Stimulated activated naive CD8-positive, alpha-beta T cell treated with anti-CD3 and anti-CD28 coated beads, Interleukin-15, Interleukin-2, amounts not matched to agents 100 ng/mL and 50 ng/mL, for 24 hours (primary cell): ENCODE measurements at regions not wholly inside any gene's neighbourhood (a gene's known extent, or its start where the extent isn't known, plus 50 kb on each side); places are given as distances from the start of the nearest gene placed in this dataset.

Source experiments
- H3K27ac Mint-ChIP-seq: one replicate; pipeline ENCODE4 v1.8.0; 2021; ENCODE audit warnings: mild to moderate bottlenecking, mixed read lengths
- H3K27me3 Mint-ChIP-seq: one replicate; pipeline ENCODE4 v1.8.0; 2021; ENCODE audit warnings: mixed read lengths
- H3K36me3 Mint-ChIP-seq: one replicate; pipeline ENCODE4 v1.8.0; 2021; ENCODE audit warnings: low read depth, mixed read lengths
- H3K4me1 Mint-ChIP-seq: one replicate; pipeline ENCODE4 v1.8.0; 2021; ENCODE audit warnings: low read depth, mixed read lengths
- H3K4me3 Mint-ChIP-seq: one replicate; pipeline ENCODE4 v1.8.0; 2021; ENCODE audit warnings: mild to moderate bottlenecking, mixed read lengths
- H3K9me3 Mint-ChIP-seq: one replicate; pipeline ENCODE4 v1.8.0; 2021; ENCODE audit warnings: mixed read lengths

DNA sequence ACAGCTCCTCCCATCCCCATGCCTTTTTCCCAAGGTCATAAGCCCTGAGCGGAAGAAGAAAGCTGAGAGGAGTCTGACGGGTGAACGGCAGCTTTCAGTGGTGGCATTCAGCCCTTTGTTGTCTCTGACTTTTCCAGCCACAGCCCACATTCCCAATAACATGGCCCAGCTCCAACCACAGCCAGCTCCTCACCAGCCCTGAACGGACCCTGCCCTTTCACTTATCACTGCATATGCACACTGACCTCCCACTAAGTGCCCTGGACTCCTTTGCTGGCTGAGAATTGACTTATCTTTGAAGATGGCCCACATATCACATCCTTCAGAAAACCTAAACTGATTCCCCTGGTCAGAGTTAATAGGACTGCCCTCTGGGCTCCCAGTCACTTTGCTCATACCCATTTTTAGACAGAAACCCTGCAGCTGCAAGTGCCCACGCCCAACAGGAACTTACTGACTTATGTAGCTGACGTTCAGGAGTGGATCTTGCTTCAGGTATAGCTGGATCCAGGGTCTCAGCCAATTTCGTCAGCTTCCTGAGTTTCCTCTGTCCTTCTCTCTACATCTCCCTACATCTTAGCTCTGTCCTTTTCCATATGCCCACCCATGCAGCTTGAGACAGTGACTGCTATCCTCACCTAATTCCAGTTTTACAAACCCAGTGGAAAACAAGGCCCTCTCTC, 348.5 kb upstream of the PROK2 start:
- Mint-ChIP-seq H3K4me3 (no peak overlapping the region), H3K4me1 (peaks cover 49% of the 10 kb centered on the region), H3K36me3 (no peaks in the 10 kb centered on the region), H3K27ac (no peak overlapping the region), H3K9me3 (no peaks in the 10 kb centered on the region), H3K27me3 (peaks cover 10% of the 10 kb centered on the region)

DNA sequence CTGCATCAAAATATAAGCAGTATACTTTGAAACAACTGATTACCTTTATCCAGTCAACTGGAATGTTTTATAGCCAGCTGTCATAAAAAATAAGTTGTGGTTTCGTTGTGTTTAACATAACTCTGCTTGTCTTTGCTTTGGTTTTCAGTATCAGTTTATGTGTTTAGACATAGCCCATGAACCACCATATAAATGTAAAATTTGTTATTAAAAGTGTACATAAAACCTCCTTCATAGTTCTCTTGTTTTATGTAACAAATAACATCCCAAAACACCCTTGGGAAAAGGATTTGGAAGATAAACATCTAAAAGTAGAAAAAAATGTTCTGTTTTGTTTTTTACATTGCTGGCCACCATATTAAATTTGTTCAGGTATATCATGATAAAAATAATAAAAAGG, 347.0 kb upstream of the PROK2 start:
- Mint-ChIP-seq H3K27ac (no peak overlapping the region), H3K9me3 (no peaks in the 10 kb centered on the region), H3K27me3 (peaks cover 7% of the 10 kb centered on the region), H3K4me1 (peaks cover 37% of the 10 kb centered on the region), H3K4me3 (no peak overlapping the region), H3K36me3 (no peaks in the 10 kb centered on the region)

DNA sequence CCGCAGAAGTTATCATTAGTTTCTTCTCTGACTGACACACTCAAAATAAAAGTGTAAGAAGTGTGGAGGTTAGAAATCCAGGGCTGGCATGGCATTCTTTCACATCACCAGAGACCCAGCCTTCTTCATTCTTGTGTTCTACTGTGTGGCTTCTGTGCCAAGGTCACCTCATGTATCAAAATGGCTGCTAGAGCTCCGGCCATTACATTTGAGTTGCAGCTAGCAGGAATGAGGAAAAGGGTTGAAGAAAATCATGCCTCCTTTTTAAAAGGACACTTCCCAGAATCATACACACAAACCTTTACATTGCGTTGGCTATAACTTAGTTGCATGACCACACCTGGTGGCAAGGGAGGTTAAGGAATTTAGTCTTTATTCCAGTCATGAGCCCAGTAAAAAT, 345.6 kb upstream of the PROK2 start:
- Mint-ChIP-seq H3K4me1 (peaks cover 23% of the 10 kb centered on the region), H3K27ac (no peak overlapping the region), H3K4me3 (no peak overlapping the region), H3K27me3 (peaks cover 6% of the 10 kb centered on the region), H3K9me3 (no peaks in the 10 kb centered on the region), H3K36me3 (no peaks in the 10 kb centered on the region)

- H3K4me3 Mint-ChIP-seq, result no peak overlapping the region
- peaks cover 7% of the 10 kb centered on the region for H3K27me3 Mint-ChIP-seq
- peaks cover 14% of the 10 kb centered on the region for H3K4me1 Mint-ChIP-seq
- no peaks in the 10 kb centered on the region for H3K36me3 Mint-ChIP-seq
- H3K9me3 Mint-ChIP-seq, result no peaks in the 10 kb centered on the region
- H3K27ac Mint-ChIP-seq, result no peak overlapping the region
These were observed 344.6 kb upstream of the PROK2 start for GRCh38 chr3:72129501-72130094.

GRCh38 chr3:72128921-72129320, 344.0 kb upstream of the PROK2 start:
- Mint-ChIP-seq H3K4me1 (peaks cover 7% of the 10 kb centered on the region), H3K9me3 (no peaks in the 10 kb centered on the region), H3K36me3 (no peaks in the 10 kb centered on the region), H3K27me3 (peaks cover 7% of the 10 kb centered on the region), H3K27ac (no peak overlapping the region), H3K4me3 (no peak overlapping the region)

- Mint-ChIP-seq H3K4me1 (peaks cover 3% of the 10 kb centered on the region), H3K36me3 (no peaks in the 10 kb centered on the region), H3K27me3 (peaks cover 7% of the 10 kb centered on the region), H3K9me3 (no peaks in the 10 kb centered on the region), H3K4me3 (no peak overlapping the region), H3K27ac (no peak overlapping the region)
These were observed 342.9 kb upstream of the PROK2 start for GRCh38 chr3:72127844-72128243.

DNA sequence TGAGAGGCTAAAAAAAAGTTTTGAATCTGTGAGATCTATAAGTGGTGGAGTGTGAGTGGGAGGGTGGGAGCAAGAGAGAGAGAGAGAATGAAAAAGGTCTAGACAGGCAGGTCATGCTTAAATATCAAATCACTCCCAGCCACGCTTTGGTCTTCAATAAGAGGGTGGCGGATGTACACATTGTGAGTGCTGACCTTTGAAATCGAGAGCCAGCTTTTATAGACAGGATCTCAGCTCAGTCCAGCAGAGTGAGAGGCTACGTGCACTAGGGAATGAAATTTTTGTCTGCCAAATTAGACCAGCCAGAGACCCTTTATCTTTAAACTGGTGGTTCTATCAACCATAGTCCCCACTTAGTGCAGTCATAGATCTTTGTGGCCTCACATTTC, 342.3 kb upstream of the PROK2 start:
- Mint-ChIP-seq H3K27ac (no peak overlapping the region), H3K4me1 (peaks cover 3% of the 10 kb centered on the region), H3K36me3 (no peaks in the 10 kb centered on the region), H3K4me3 (no peak overlapping the region), H3K9me3 (no peaks in the 10 kb centered on the region), H3K27me3 (peaks cover 7% of the 10 kb centered on the region)

- peaks cover 7% of the 10 kb centered on the region for H3K27me3 Mint-ChIP-seq
- peaks cover 3% of the 10 kb centered on the region for H3K4me1 Mint-ChIP-seq
- no peak overlapping the region for H3K27ac Mint-ChIP-seq
- no peak overlapping the region for H3K4me3 Mint-ChIP-seq
- H3K36me3 Mint-ChIP-seq, result no peaks in the 10 kb centered on the region
- H3K9me3 Mint-ChIP-seq, result no peaks in the 10 kb centered on the region
These were observed 341.7 kb upstream of the PROK2 start for GRCh38 chr3:72126441-72127223.

DNA sequence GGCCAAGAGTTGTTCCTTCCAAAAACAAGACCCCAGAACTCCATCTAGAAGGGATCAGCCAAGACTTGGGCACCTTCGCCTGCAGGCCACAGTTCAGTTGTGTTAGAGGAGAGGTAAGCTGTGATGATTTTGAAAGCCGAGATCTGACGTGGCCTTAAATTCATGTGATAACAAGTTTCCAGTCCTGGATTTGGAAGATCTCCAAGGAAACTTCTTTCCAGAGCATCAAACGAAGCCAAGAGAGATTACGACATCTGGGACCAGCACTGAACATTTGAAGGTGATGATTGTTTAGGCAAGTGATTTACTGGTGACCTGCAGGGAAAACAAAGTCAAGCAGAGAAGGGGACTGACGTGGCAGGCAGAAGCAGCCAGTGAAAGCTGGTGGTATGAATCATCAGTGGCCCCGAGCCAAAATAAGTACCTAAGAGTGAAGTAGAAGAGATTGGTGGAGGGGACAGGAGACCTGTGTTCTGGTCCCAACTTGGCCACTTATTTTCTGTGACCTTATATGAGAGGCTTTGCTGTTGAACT, 339.0 kb upstream of the PROK2 start:
- no peak overlapping the region for H3K27ac Mint-ChIP-seq
- peaks cover 3% of the 10 kb centered on the region for H3K4me1 Mint-ChIP-seq
- H3K36me3 Mint-ChIP-seq, result no peaks in the 10 kb centered on the region
- no peaks in the 10 kb centered on the region for H3K9me3 Mint-ChIP-seq
- H3K4me3 Mint-ChIP-seq, result no peak overlapping the region
- H3K27me3 Mint-ChIP-seq, result peaks cover 7% of the 10 kb centered on the region

- Mint-ChIP-seq H3K4me3 (no peak overlapping the region), H3K9me3 (no peaks in the 10 kb centered on the region), H3K4me1 (no peaks in the 10 kb centered on the region), H3K36me3 (no peaks in the 10 kb centered on the region), H3K27me3 (peaks cover 4% of the 10 kb centered on the region), H3K27ac (no peak overlapping the region)
These were observed 336.1 kb upstream of the PROK2 start for GRCh38 chr3:72120806-72121778.

GRCh38 chr3:72120039-72120438, 335.1 kb upstream of the PROK2 start:
- no peaks in the 10 kb centered on the region for H3K9me3 Mint-ChIP-seq
- H3K27me3 Mint-ChIP-seq, result peaks cover 3% of the 10 kb centered on the region
- no peaks in the 10 kb centered on the region for H3K36me3 Mint-ChIP-seq
- H3K4me1 Mint-ChIP-seq, result no peaks in the 10 kb centered on the region
- no peak overlapping the region for H3K27ac Mint-ChIP-seq
- H3K4me3 Mint-ChIP-seq, result no peak overlapping the region

GRCh38 chr3:72118628-72119027, 333.7 kb upstream of the PROK2 start:
- Mint-ChIP-seq H3K27ac (no peak overlapping the region), H3K9me3 (no peaks in the 10 kb centered on the region), H3K4me3 (no peak overlapping the region), H3K27me3 (peaks cover 6% of the 10 kb centered on the region), H3K36me3 (no peaks in the 10 kb centered on the region), H3K4me1 (no peaks in the 10 kb centered on the region)

DNA sequence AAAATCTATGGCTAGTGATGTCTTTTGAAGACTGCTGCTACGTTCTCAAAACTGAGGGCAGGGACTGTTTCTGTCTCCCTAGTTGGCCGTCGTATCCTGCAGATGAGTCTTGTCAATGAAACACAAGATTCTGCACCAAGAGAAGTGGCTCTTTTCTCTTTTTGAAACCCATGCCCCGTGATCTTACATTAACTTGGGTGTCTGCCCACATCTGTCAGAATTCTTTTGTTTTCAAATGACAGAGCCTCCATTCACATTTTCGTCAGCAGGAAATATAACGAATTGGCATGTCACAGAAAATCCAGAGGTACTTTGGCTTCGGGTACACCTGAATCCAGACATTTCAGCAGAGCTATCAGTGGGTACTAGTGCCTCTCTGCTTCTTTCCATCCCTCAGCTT, 331.3 kb upstream of the PROK2 start:
- H3K27me3 Mint-ChIP-seq, result peaks cover 6% of the 10 kb centered on the region
- H3K9me3 Mint-ChIP-seq, result no peaks in the 10 kb centered on the region
- H3K4me3 Mint-ChIP-seq, result no peak overlapping the region
- H3K27ac Mint-ChIP-seq, result no peak overlapping the region
- H3K4me1 Mint-ChIP-seq, result no peaks in the 10 kb centered on the region
- H3K36me3 Mint-ChIP-seq, result no peaks in the 10 kb centered on the region

- Mint-ChIP-seq H3K4me1 (no peaks in the 10 kb centered on the region), H3K27ac (no peak overlapping the region), H3K9me3 (no peaks in the 10 kb centered on the region), H3K36me3 (no peaks in the 10 kb centered on the region), H3K4me3 (no peak overlapping the region), H3K27me3 (peaks cover 6% of the 10 kb centered on the region)
These were observed 330.4 kb upstream of the PROK2 start for GRCh38 chr3:72115307-72115706.
